A673 (cell line): ENCODE measurements at regions not wholly inside any gene's neighbourhood (a gene's known extent, or its start where the extent isn't known, plus 50 kb on each side); places are given as distances from the start of the nearest gene placed in this dataset.
A peak's percentile ranks its signal among the peaks of the same experiment; 100 is the strongest.
"Not testable (repeated sequence)": the region's sequence is repeated elsewhere in the genome, so short reads cannot be mapped to it uniquely, and the experiment has no call there.

Experiments
- BruUV-seq: library from RNA; stranded (reverse); fragments of 400-500 nt; replicated peaks from 2 replicates; lab custom pipeline; 2021; lab: Mats Ljungman, UMichigan
- CTCF ChIA-PET: fragments of 300-600 bp; sonication (Branson Sonifier 250); formaldehyde crosslinking; loops from one replicate; lab custom pipeline; 2022; ENCODE audit warnings: antibody characterized with exemption; lab: Charles Lee
- POLR2A ChIA-PET: fragments of 300-600 bp; sonication (Branson Sonifier 250); formaldehyde crosslinking; loops from one replicate; lab custom pipeline; 2022; ENCODE audit warnings: antibody characterized with exemption; ENCODE audit not compliant: low non-redundant PET; lab: Charles Lee
- DNase-seq: peaks from one replicate; pipeline ENCODE4 v3.0.0-alpha.2; 2015; ENCODE audit warnings: low spot score
- H3K27ac ChIP-seq: fragments of 200-600 bp; sonication (generic); 2 replicates; pipeline ENCODE4 v1.5.1; 2016; ENCODE audit warnings: mixed run types, low read depth, mild to moderate bottlenecking, mixed read lengths, antibody characterized with exemption, low read length; ENCODE audit not compliant: poor library complexity, severe bottlenecking
- H3K27me3 ChIP-seq: fragments of 200-600 bp; sonication (generic); replicated peaks from 2 replicates; pipeline ENCODE4 v1.6.1; 2017; ENCODE audit warnings: mixed run types, low read depth, mild to moderate bottlenecking, mixed read lengths, antibody characterized with exemption, low read length; ENCODE audit not compliant: insufficient read depth, poor library complexity
- H3K36me3 ChIP-seq: fragments of 200-600 bp; sonication (generic); 2 replicates; pipeline ENCODE4 v1.6.1; 2016; ENCODE audit warnings: mixed run types, mild to moderate bottlenecking, mixed read lengths, antibody characterized with exemption, low read length; ENCODE audit not compliant: insufficient read depth, poor library complexity, severe bottlenecking
- H3K4me1 ChIP-seq: fragments of 200-600 bp; sonication (generic); 2 replicates; pipeline ENCODE4 v1.6.1; 2017; ENCODE audit warnings: mixed run types, mild to moderate bottlenecking, mixed read lengths, antibody characterized with exemption, low read length; ENCODE audit not compliant: insufficient read depth, poor library complexity, severe bottlenecking
- H3K4me3 ChIP-seq: fragments of 200-600 bp; sonication (generic); 2 replicates; pipeline ENCODE4 v1.5.1; 2016; ENCODE audit warnings: low read depth, mixed run types, mild to moderate bottlenecking, mixed read lengths, low read length; ENCODE audit not compliant: poor library complexity, severe bottlenecking
- H3K9me3 ChIP-seq: fragments of 200-600 bp; sonication (generic); 2 replicates; pipeline ENCODE4 v1.6.1; 2016; ENCODE audit warnings: mixed run types, low read depth, mild to moderate bottlenecking, mixed read lengths, antibody characterized with exemption, low read length; ENCODE audit not compliant: poor library complexity, severe bottlenecking
- CTCF ChIP-seq: fragments of 300-800, 200-600 bp; sonication (generic); conservative IDR thresholded peaks from 2 replicates; pipeline ENCODE4 v1.5.1; 2017; ENCODE audit warnings: low read depth, mild to moderate bottlenecking, antibody characterized with exemption, low read length, moderate library complexity, mixed read lengths
- EZH2 ChIP-seq: fragments of 200-600 bp; sonication (generic); IDR thresholded peaks from 2 replicates; pipeline ENCODE4 v1.6.1; 2017; ENCODE audit warnings: borderline replicate concordance, low read depth, mild to moderate bottlenecking, mixed read lengths, antibody characterized with exemption, low read length; ENCODE audit not compliant: poor library complexity, severe bottlenecking
- intact Hi-C: fragments of 100-400 bp; cut with micrococcal nuclease; formaldehyde crosslinking; loops from one replicate; pipeline ENCODE4 v1.10.0; 2022; ENCODE audit not compliant: unreplicated experiment

- H3K27me3 ChIP-seq, H3K4me1 ChIP-seq, H3K9me3 ChIP-seq, BruUV-seq, POLR2A ChIA-PET, H3K36me3 ChIP-seq, H3K4me3 ChIP-seq, CTCF ChIA-PET, intact Hi-C loops: not testable (repeated sequence)
- H3K27ac ChIP-seq: peak overlapping the region; percentile 54
- peak; percentile 53 for DNase-seq
Measured at GRCh38 chr16:70014915-70015314, 63.8 kb downstream of the CLEC18A start.

- H3K4me3 ChIP-seq, H3K27me3 ChIP-seq, DNase-seq, CTCF ChIA-PET, H3K27ac ChIP-seq, BruUV-seq, POLR2A ChIA-PET, H3K36me3 ChIP-seq, H3K4me1 ChIP-seq, intact Hi-C loops, H3K9me3 ChIP-seq: not testable (repeated sequence)
Measured at GRCh38 chr16:70016751-70017150, 65.6 kb downstream of the CLEC18A start.

- Histone ChIP-seq H3K4me1 (peaks cover 7% of the 10 kb centered on the region), H3K27ac (no peak overlapping the region), H3K9me3 (no peaks in the 10 kb centered on the region), H3K27me3 (no peaks in the 10 kb centered on the region), H3K4me3 (no peak overlapping the region), H3K36me3 (peaks cover 3% of the 10 kb centered on the region)
- ChIA-PET POLR2A (no interaction called here), CTCF (no interaction called here)
- intact Hi-C loops: no loop called here
- DNase-seq: peak; percentile 41
- BruUV-seq: no TSS peak
- TF ChIP-seq EZH2 (no peak), CTCF (peak; percentile 53)
Measured at GRCh38 chr16:70018254-70018653, 67.1 kb downstream of the CLEC18A start.

GRCh38 chr16:70023207-70023606, 72.1 kb downstream of the CLEC18A start:
- intact Hi-C loops, H3K27me3 ChIP-seq, CTCF ChIA-PET, H3K4me3 ChIP-seq, H3K9me3 ChIP-seq, DNase-seq, BruUV-seq, POLR2A ChIA-PET, H3K36me3 ChIP-seq, H3K27ac ChIP-seq: not testable (repeated sequence)
- peaks cover 18% of the 10 kb centered on the region for H3K4me1 ChIP-seq

GRCh38 chr16:70023956-70024355, 72.8 kb downstream of the CLEC18A start:
- H3K9me3 ChIP-seq, POLR2A ChIA-PET, BruUV-seq, intact Hi-C loops, H3K36me3 ChIP-seq, DNase-seq, CTCF ChIA-PET, H3K4me3 ChIP-seq, H3K27me3 ChIP-seq: not testable (repeated sequence)
- H3K27ac ChIP-seq: peak overlapping the region; percentile 54
- peaks cover 18% of the 10 kb centered on the region for H3K4me1 ChIP-seq

- H3K4me3 ChIP-seq, CTCF ChIA-PET, H3K27me3 ChIP-seq, H3K9me3 ChIP-seq, intact Hi-C loops, POLR2A ChIA-PET, BruUV-seq: not testable (repeated sequence)
- peak; percentile 92 for DNase-seq
- peak overlapping the region; percentile 98 for H3K27ac ChIP-seq
- peaks cover 18% of the 10 kb centered on the region for H3K4me1 ChIP-seq
- peaks cover 10% of the 10 kb centered on the region for H3K36me3 ChIP-seq
Measured at GRCh38 chr16:70026165-70026854, 75.2 kb downstream of the CLEC18A start.

- H3K36me3 ChIP-seq, CTCF ChIA-PET, H3K27me3 ChIP-seq, H3K9me3 ChIP-seq, intact Hi-C loops, POLR2A ChIA-PET, BruUV-seq, H3K4me1 ChIP-seq, H3K27ac ChIP-seq, H3K4me3 ChIP-seq: not testable (repeated sequence)
- peak; percentile 37 for DNase-seq
Measured at GRCh38 chr16:70032906-70033305, 81.2 kb upstream of the PDPR start.
